GM18502 (cell line): ENCODE measurements at regions not wholly inside any gene's neighbourhood (a gene's known extent, or its start where the extent isn't known, plus 50 kb on each side); places are given as distances from the start of the nearest gene placed in this dataset.

Experiments used
- ATAC-seq: cut with Tn5 transposase; IDR thresholded peaks from one replicate; pipeline ENCODE4 v1.9.1; 2021; ENCODE audit warnings: mild to moderate bottlenecking; ENCODE audit not compliant: unreplicated experiment, poor library complexity

GRCh38 chr1:217373761-217374701, 256.9 kb downstream of the GPATCH2 start:
- no peak for ATAC-seq

- ATAC-seq, result no peak
These were observed 258.6 kb downstream of the GPATCH2 start for GRCh38 chr1:217372049-217372970.

DNA sequence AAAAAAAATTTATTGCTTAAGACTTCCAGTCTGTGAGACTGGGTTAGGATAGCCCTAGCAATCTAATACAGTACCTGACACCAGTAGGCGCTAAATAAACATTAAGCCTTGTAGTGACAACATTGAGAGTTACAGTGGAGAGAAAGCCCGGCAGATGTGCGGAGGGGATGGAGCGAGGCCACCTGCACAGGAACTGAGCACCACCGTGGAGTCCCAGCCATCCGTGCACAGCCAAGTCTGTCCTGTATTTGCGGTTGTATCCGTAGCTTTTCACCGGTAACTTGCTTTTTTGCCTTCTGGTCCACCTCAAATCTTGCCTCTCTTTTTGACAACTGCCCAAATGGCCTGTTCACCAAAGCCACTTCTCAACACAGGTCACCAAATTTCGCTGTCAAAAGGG, 260.1 kb downstream of the GPATCH2 start:
- ATAC-seq, result no peak

GRCh38 chr1:217369996-217370551, 260.8 kb downstream of the GPATCH2 start:
- peak; percentile 11 for ATAC-seq

GRCh38 chr1:217369271-217369981, 261.5 kb downstream of the GPATCH2 start:
- peak; percentile 96 for ATAC-seq

- no peak for ATAC-seq
These were observed 266.7 kb downstream of the GPATCH2 start for GRCh38 chr1:217364220-217364619.

DNA sequence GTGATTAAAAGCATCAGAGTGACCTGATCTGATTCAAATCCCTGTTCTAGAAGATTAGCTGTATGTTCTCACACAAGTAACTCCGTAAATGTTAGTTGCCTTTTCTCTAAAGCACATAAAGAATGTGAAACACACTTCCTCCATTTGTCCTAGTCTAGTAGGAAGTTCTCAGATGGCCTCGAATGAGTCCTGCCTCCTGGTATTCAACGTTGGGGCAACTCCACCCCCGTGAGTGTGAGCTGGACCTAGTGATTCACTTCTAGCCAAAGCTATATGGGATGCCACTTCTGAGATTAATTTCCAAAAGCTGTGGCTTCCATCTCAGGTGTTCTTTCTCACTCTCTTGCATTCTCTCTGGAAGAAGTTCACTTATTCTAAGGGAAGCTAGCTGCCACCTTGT, 267.6 kb downstream of the GPATCH2 start:
- no peak for ATAC-seq

DNA sequence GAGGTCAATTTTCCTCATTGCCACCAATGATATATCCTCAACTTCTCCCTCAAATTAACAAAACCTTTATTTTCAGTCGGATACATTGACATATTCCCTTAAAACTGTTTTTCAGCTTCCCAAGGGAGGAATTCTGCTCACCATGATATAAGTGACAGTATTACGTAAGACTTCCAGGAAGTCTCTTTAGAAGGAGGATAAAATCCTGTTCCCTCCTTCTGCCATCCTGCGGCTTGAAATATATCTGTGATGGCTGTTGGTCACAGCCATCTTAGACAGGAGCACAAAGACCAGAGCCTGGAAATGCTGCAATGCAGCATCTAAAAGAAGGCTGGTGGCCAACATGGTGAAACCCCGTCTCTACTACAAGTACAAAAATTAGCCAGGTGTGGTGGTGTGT, 270.4 kb downstream of the GPATCH2 start:
- no peak for ATAC-seq

DNA sequence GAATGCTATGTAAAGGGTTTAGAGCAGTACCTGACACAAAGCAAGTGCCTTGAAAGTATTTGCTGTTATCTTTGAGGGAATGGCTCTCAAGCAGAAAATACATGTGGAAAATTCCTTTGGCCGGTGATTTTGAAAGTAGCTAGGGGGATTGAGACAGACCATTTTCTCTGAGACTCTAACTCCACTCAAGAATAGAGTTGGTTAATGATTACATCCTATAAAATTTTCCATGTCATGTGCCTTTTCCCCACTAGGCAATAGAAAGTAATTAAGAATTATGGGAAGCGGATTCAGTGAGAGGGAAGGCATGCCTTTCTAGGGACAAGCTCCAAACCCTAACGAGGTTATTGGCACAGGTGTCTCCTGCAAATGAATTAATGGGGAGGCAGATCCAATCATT, 276.0 kb downstream of the GPATCH2 start:
- no peak for ATAC-seq

- no peak for ATAC-seq
These were observed 281.8 kb downstream of the GPATCH2 start for GRCh38 chr1:217348960-217349664.

GRCh38 chr1:217344712-217345111, 286.2 kb downstream of the GPATCH2 start:
- ATAC-seq, result no peak

DNA sequence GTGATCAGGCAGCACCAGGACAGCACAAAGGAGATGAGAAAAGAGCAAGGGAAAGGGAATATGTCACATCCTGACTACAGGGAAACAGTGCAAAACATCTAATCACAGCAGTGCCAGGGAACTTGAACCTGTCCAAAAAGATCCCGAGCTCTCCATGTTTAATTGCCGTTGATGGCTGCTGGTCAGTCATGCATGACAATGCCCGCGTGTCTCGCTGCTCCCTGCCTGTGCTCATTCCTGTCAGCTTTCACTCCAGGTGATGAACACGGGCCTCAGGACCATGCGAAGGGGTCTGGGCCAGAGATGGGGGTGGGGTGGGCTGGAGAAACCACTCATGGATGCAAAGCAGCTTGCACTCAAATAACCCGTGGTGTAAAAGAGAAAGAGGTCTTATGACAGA, 287.0 kb downstream of the GPATCH2 start:
- ATAC-seq, result no peak

- peak; percentile 64 for ATAC-seq
These were observed 288.8 kb downstream of the GPATCH2 start for GRCh38 chr1:217342105-217342504.

DNA sequence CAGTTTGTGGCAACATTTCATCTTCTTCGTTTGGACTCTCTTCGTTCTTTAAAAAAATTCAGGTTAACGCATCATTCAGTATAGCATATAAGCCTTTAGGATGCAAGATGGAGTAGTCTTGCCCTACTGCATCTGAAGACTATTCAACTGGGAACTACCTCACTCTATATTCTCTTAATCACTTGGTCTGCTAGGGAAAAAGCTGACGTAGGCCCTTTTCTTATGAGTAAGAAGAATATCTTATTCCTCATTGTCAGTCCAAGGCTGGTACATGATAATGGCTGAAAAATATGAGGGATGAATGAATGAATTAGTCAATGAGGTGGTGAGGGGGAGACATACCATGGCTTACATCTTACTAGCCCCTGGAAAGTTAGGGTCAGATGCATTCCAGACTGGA, 294.2 kb downstream of the GPATCH2 start:
- no peak for ATAC-seq

GRCh38 chr1:217333939-217334338, 297.0 kb downstream of the GPATCH2 start:
- ATAC-seq, result peak; percentile 84

- ATAC-seq, result no peak
These were observed 298.3 kb downstream of the GPATCH2 start for GRCh38 chr1:217332431-217333065.

DNA sequence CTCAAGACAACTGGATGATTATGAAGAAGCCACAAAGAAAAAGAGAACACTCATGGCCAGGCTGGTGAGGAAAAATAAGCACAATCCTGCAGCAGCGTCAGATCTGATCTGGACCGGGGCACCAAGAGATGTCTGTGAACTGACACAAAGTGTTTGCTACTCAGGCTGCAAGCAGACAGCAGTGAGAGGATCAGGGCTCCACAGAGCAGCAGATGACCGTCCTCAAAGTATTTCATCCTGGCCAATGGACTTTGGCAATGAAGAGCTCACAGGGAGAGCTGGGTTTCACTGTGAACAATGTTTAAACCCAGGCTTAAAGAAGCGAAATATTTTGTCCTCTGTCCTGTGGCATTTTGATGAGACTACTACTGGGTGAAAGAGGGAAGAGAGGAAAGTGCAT, 299.2 kb downstream of the GPATCH2 start:
- ATAC-seq, result no peak

GRCh38 chr1:217327901-217328300, 303.0 kb downstream of the GPATCH2 start:
- no peak for ATAC-seq

GRCh38 chr1:217322834-217323233, 308.1 kb downstream of the GPATCH2 start:
- peak; percentile 100 for ATAC-seq
